HG02798 (cell line): ENCODE measurements at regions not wholly inside any gene's neighbourhood (a gene's known extent, or its start where the extent isn't known, plus 50 kb on each side); places are given as distances from the start of the nearest gene placed in this dataset.
"Not testable (repeated sequence)": the region's sequence is repeated elsewhere in the genome, so short reads cannot be mapped to it uniquely, and the experiment has no call there.

Experiments used
- ATAC-seq: cut with Tn5 transposase; IDR thresholded peaks from one replicate; pipeline ENCODE4 v1.9.1; 2021; ENCODE audit warnings: mild to moderate bottlenecking; ENCODE audit not compliant: unreplicated experiment, poor library complexity

DNA sequence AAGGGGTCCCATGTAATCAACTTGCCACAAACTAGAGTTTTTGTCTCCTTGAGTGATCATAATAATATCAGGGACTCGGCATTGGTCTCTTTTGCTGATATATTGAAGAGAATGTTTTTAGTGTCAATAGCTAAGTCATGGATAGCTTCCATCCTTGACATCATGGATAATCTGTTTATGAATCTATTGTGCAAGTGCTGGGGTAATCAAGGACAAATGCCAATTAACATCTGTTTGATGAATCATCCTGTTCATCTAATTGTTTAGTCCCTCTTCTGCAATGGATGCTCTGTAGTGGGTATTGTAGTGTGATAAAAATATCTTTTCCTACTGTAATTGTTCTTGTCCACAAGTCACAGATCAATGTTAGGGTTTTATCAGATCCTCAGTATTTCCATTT is 607.5 kb upstream of the SEMA6A start:
- no peak for ATAC-seq

DNA sequence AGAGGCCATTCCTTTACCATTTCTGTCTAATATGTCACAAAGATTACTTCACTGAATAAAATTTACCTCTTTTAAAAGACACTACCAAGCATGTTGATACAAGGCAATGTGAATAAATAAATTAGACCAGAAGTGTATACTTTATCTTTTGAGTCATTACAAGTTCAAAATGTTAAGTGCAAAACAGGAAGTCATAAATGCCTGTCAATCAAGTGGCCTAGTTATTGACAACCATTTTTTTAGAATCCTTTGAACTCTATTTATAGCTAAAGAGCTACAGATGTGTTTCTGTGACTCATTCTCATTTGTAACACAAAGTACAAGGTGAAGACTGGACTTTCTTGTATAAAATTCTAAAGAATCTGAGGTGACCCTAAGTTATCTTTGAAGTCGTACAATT is 602.7 kb upstream of the SEMA6A start:
- no peak for ATAC-seq

DNA sequence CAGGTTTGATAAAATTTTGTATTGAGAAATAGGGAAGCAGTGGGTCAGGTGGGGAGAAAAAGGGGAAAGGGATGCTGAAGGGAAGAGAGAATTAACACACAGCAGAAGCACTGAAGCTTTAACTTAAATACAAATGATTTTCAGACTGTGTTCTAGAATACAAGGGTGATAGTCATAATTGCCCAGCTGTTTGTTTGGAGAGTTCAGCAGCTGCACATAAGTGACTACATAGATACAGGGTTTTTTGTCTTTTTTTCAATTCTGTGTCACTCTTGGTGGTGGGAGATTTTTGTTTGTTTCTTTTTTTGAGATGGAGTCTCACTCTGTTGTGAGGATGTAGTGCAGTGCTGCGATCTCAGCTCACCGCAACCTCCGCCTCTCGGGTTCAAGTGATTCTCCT is 590.4 kb upstream of the SEMA6A start:
- no peak for ATAC-seq

- ATAC-seq: no peak
These were observed 587.2 kb upstream of the SEMA6A start for GRCh38 chr5:117161718-117162335.

DNA sequence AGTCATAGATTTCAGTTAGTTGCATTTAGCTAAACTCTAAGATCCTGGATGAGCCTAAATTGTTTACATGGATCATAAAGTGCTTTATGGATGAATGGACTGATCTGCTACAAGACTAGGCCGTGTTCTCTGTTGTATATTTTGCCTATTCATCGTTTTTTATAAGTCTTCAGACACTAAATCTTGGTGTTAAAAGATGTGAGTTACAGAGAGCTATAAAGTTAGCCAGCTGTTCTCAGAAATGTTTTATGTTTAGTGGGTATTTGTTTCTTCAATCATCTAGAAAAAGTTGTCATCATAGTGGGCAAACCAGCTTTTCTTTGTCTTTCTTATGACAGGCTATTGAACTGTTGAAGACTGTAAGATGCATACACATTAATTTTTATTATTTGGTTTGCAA is 585.8 kb upstream of the SEMA6A start:
- ATAC-seq: no peak

DNA sequence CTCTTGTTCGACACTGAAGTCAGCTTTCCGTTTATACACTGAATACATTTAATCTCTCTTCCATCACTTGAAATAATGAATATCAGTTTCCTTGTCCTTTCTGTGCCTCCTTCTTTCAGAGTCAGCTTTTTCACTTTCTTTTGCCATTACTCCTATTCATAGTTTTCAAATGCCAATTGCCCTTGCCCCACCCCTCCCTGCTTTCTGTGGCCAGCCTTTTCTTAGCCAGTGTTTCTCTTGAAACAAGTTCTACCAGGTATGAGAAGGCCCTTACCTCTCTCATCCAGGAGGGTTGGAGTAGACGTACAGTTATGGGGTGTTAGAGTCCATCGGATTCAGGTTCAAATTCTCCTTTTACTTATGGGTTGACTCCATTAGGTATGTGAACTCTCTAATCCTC is 574.7 kb upstream of the SEMA6A start:
- ATAC-seq: no peak

DNA sequence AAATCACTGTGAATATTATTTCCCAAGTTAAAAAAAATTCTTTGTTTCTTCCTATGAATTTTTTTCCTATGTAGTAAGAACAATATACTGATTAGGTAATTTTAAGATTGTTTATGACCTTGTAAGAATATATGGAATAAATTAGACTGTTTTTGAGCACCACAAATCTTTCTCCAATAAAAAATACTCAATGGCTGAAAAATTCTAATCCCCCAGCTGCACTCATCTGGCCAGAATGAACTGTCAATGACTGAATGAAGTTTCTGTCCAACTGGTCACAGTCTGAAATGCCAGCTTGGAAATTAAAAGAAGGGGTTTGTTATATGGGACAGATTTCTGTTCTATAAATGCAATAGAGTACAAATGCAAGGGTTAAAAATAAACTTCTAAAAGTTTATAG is 569.5 kb upstream of the SEMA6A start:
- no peak for ATAC-seq

GRCh38 chr5:117143406-117143805 is 568.8 kb upstream of the SEMA6A start:
- no peak for ATAC-seq

DNA sequence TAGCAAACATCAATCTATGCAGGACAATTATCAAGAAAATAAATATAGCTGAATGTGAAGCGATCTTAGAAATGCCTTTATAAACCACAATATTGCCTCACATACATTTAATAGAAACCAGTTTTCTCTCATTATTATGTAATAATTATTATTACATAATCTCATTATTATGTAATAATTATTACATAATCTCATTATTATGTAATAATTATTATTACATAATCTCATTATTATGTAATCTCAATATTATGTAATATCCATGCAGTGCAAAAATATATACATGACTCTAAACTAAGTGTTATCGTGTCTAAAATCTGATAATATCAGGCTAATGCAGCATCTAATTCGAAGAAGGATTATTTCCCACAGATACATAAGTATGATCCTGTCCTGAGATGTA is 563.9 kb upstream of the SEMA6A start:
- ATAC-seq: no peak

DNA sequence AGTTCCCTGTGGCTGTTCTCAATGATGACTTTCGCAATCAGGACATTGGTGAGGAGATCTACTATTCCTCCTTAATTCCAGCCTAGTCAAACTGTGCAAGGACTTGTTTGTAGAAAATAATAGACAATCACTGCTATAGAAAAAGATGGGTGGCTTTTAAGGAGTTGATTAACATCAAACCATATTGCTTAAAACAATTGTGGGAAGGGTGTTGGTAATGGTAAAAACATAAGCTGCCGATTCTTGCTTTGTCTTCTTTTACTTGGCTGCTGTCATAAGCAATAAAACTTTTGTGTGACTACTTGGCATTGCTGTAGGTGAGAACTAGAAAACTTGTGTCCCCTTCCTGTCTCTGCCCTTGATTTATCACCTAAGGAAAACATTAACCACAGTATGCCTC is 561.2 kb upstream of the SEMA6A start:
- no peak for ATAC-seq

- no peak for ATAC-seq
These were observed 558.6 kb upstream of the SEMA6A start for GRCh38 chr5:117133198-117133597.

DNA sequence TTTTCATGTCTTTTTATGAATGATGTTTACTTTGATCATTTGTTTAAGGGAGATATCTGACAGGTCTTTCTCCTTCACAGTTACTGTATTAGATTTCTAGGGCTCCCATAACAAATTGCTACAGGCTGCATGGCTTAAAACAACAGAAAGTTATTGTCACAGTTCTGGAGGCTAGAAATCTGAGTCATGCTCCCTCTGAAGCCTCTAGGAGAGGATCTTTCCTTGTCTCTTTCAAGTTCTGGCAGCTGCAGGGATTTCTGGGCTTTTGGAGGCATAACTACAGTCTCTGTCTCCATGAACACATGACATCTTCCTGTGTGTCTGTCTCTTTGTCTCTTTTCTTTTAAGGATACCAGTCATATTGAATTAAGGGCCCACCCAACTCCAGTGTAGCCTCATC is 557.3 kb upstream of the SEMA6A start:
- ATAC-seq: no peak

GRCh38 chr5:117131048-117131679 is 556.5 kb upstream of the SEMA6A start:
- ATAC-seq: peak; percentile 98

DNA sequence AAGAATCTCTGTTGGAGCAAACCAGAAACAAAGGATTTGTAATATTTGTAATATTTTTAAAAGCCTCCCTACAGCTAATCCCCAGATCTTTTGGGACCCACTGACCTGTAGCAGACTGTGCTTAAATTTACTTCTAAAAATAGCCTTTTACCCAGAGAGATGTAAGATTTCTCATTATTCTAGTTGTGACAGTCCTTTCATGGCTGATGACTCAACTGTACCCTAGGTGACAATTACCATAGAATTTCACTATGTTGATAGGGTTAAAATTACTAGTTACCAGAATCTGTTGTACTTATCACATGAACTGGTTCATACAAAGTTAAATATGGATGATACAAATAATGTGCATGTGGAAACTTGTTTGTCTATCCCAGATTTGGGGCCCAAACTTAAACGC is 543.9 kb upstream of the SEMA6A start:
- ATAC-seq: no peak

GRCh38 chr5:117117314-117117713 is 542.7 kb upstream of the SEMA6A start:
- not testable (repeated sequence) for ATAC-seq

GRCh38 chr5:117110548-117110947 is 535.9 kb upstream of the SEMA6A start:
- ATAC-seq: no peak

DNA sequence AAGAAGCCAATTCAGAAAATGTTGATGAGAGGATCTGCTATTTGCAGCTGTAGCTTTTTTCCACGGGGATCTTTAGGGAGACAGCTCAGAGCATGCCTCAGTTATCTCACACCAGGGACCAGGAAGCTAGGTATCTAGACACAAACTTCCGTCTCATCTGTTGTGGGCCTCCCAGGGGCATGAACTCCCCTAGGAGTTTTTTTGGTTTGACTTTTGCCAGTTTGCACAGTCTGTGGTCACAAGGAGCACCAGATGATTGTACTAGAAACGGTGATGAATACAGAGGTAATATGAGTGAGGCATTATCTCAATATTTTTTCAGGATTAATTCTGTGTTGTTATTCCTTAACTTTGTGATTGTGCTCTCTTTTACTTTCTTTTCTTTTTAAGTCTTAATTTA is 533.2 kb upstream of the SEMA6A start:
- ATAC-seq: peak; percentile 48

- ATAC-seq: no peak
These were observed 529.1 kb upstream of the SEMA6A start for GRCh38 chr5:117103703-117104102.

DNA sequence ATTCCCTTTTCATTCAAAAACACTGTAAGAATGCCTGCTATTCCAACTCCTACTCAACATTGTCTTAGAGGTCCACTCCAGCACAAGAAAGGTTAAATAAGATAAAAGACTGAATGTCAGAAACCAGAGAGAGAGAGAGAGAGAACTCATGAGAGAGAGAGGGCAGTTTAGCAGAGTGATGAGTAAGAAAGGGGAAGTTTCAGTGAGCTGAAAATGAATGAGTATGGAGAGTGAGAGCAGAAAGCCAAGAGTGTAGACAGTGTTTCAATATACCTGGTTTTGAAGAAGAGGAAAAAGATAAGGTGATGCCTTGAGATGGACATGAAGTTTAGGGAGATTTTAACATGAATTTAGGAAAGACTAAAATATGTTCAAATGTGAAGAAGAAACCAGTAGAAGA is 528.0 kb upstream of the SEMA6A start:
- ATAC-seq: peak; percentile 69

DNA sequence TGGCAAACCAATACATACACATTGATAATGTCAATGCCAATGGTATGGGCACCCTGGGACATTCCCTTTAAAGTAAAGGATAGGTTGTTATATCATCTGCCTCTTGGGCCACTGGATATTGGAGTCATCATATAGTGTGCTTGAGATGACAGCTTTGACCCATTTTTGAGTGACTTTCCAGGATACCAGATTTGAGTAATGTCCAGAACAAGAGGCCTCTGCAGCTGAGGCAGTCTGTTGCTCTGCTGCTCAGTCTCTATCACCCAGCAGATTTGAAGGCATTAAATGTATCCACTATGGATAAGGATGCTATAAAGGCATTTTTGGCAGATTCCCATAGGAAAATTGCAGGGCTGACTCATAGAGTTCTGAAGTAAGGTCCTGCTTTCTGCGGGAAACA is 525.6 kb upstream of the SEMA6A start:
- no peak for ATAC-seq

GRCh38 chr5:117098094-117098493 is 523.5 kb upstream of the SEMA6A start:
- ATAC-seq: no peak
